Heart left ventricle (tissue), 13 donors: ENCODE measurements at regions not wholly inside any gene's neighbourhood (a gene's known extent, or its start where the extent isn't known, plus 50 kb on each side); places are given as distances from the start of the nearest gene placed in this dataset.
"Not testable (repeated sequence)": the region's sequence is repeated elsewhere in the genome, so short reads cannot be mapped to it uniquely, and the experiment has no call there.

Source experiments
- CTCF ChIP-seq, 12 donors: fragments of 200-600 bp; sonication (generic) in 4 of 12; IDR thresholded peaks; one replicate each; pipeline versions ENCODE4 v1.5.0 to v1.8.0; 2018 to 2022; ENCODE audit warnings: antibody characterized with exemption in 12 of 12, mild to moderate bottlenecking in 5 of 12
- POLR2A ChIP-seq, 2 donors: fragments of 450-650 bp; IDR thresholded peaks; one replicate each; pipeline ENCODE4 v1.6.1; 2017; ENCODE audit warnings: antibody characterized with exemption in 2 of 2, mild to moderate bottlenecking in 2 of 2, moderate library complexity in 2 of 2
- donor health status: ischemic (EF 13 %, LVEDD 7.1; RV severe dilation, severe dysfunction).
- donor health status: DM: no; HTN: yes; CAD: no.
- donor health status: DM: no; HTN: no; CAD: no.
- donor health status: ischemic (EF 25% LVEDD 6.9; RV normal size, moderate dysfunction).
- donor health status: ischemic (EF 25% LVEDD 5.7; RV mildly dilated, moderate dysfunction).
- donor health status: ischemic (EF 35%, LVEDD 5.7; RV mildly dilated, moderate dysfunction).
- donor health status: nonischemic (EF 11% LVEDD 7.7; RV severe dilation, severe dysfunction).
- donor health status: DM: yes; HTN: yes; CAD: no.
- donor health status: PGD.
- donor health status: ischemic (EF 29% LVEDD 5.4; RV normal size, mild dysfunction).
- donor health status: nonischemic (EF 23%, LVEDD 6.1; RV moderate dilation, normal function).

DNA sequence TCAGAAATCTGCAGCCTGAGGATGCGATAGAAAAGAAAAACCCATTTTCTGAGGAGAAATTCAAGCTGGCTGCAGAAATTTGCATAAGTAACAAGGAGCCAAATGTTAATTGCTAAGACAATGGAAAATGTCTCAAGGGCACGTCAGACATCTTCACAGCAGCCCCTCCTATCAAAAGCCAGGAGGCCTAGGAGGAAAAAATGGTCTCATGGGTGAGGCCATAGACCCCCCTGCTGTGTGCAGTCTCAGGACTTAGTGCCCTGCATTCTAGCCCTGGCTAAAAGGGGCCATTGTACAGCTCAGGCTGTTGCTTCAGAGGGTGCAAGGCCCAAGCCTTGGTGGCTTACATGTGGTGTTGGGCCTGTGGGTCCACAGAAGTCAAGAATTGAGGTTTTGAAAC lies 511.4 kb upstream of the FANCL start:
- not testable (repeated sequence) for TF ChIP-seq CTCF, POLR2A (IDR thresholded peaks at IDR 0.05)
